A673 (cell line): ENCODE measurements at regions not wholly inside any gene's neighbourhood (a gene's known extent, or its start where the extent isn't known, plus 50 kb on each side); places are given as distances from the start of the nearest gene placed in this dataset.

Experiments
- BruUV-seq: library from RNA; stranded (reverse); fragments of 400-500 nt; replicated peaks from 2 replicates; lab custom pipeline; 2021; lab: Mats Ljungman, UMichigan
- CTCF ChIA-PET: fragments of 300-600 bp; sonication (Branson Sonifier 250); formaldehyde crosslinking; loops from one replicate; lab custom pipeline; 2022; ENCODE audit warnings: antibody characterized with exemption; lab: Charles Lee
- POLR2A ChIA-PET: fragments of 300-600 bp; sonication (Branson Sonifier 250); formaldehyde crosslinking; loops from one replicate; lab custom pipeline; 2022; ENCODE audit warnings: antibody characterized with exemption; ENCODE audit not compliant: low non-redundant PET; lab: Charles Lee
- DNase-seq: peaks from one replicate; pipeline ENCODE4 v3.0.0-alpha.2; 2015; ENCODE audit warnings: low spot score
- H3K27ac ChIP-seq: fragments of 200-600 bp; sonication (generic); 2 replicates; pipeline ENCODE4 v1.5.1; 2016; ENCODE audit warnings: mixed run types, low read depth, mild to moderate bottlenecking, mixed read lengths, antibody characterized with exemption, low read length; ENCODE audit not compliant: poor library complexity, severe bottlenecking
- H3K27me3 ChIP-seq: fragments of 200-600 bp; sonication (generic); replicated peaks from 2 replicates; pipeline ENCODE4 v1.6.1; 2017; ENCODE audit warnings: mixed run types, low read depth, mild to moderate bottlenecking, mixed read lengths, antibody characterized with exemption, low read length; ENCODE audit not compliant: insufficient read depth, poor library complexity
- H3K36me3 ChIP-seq: fragments of 200-600 bp; sonication (generic); 2 replicates; pipeline ENCODE4 v1.6.1; 2016; ENCODE audit warnings: mixed run types, mild to moderate bottlenecking, mixed read lengths, antibody characterized with exemption, low read length; ENCODE audit not compliant: insufficient read depth, poor library complexity, severe bottlenecking
- H3K4me1 ChIP-seq: fragments of 200-600 bp; sonication (generic); 2 replicates; pipeline ENCODE4 v1.6.1; 2017; ENCODE audit warnings: mixed run types, mild to moderate bottlenecking, mixed read lengths, antibody characterized with exemption, low read length; ENCODE audit not compliant: insufficient read depth, poor library complexity, severe bottlenecking
- H3K4me3 ChIP-seq: fragments of 200-600 bp; sonication (generic); 2 replicates; pipeline ENCODE4 v1.5.1; 2016; ENCODE audit warnings: low read depth, mixed run types, mild to moderate bottlenecking, mixed read lengths, low read length; ENCODE audit not compliant: poor library complexity, severe bottlenecking
- H3K9me3 ChIP-seq: fragments of 200-600 bp; sonication (generic); 2 replicates; pipeline ENCODE4 v1.6.1; 2016; ENCODE audit warnings: mixed run types, low read depth, mild to moderate bottlenecking, mixed read lengths, antibody characterized with exemption, low read length; ENCODE audit not compliant: poor library complexity, severe bottlenecking
- CTCF ChIP-seq: fragments of 300-800, 200-600 bp; sonication (generic); conservative IDR thresholded peaks from 2 replicates; pipeline ENCODE4 v1.5.1; 2017; ENCODE audit warnings: low read depth, mild to moderate bottlenecking, antibody characterized with exemption, low read length, moderate library complexity, mixed read lengths
- EZH2 ChIP-seq: fragments of 200-600 bp; sonication (generic); IDR thresholded peaks from 2 replicates; pipeline ENCODE4 v1.6.1; 2017; ENCODE audit warnings: borderline replicate concordance, low read depth, mild to moderate bottlenecking, mixed read lengths, antibody characterized with exemption, low read length; ENCODE audit not compliant: poor library complexity, severe bottlenecking
- intact Hi-C: fragments of 100-400 bp; cut with micrococcal nuclease; formaldehyde crosslinking; loops from one replicate; pipeline ENCODE4 v1.10.0; 2022; ENCODE audit not compliant: unreplicated experiment

DNA sequence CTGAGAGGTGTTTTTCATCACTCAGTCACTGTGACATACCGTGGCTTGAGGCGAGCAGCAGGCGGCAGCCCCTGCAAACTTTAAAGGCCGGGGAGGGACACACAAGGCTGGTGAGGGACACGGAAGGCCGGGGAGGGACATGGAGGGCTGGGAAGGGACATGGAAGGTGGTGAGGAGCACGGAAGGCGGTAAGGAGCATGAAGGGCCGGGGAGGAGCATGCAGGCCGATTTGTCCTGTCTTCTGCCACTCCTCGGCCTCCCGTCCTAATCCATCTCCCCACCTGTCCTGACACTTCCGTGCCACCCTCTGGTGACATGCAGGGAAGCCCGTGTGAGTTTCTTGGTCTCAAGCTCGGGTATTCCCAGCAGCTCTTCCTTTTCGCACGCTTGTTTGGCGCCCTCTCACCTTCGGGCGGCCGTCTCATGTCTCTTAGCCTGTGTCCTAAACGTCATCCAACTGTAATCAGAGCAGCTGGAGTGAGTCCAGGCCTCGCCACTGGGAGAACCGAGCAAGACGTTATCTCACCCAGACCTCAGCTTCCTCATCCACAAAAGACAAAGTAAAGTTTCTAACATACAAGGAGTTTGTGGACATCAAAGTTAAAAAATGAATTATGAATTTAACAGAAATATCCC is 126.5 kb downstream of the MRPL36 start:
- peaks cover 73% of the 10 kb centered on the region for H3K27me3 ChIP-seq
- no peak for TF ChIP-seq EZH2
- no peak for TF ChIP-seq CTCF
- intact Hi-C loops = loop anchor here (10.0 kb wide), 1 partner anchor 362 kb away; no protein-coding TSS in a partner anchor
- no peak overlapping the region for H3K27ac ChIP-seq
- ChIA-PET POLR2A (no interaction called here), CTCF (no interaction called here)
- H3K4me1 ChIP-seq = no peaks in the 10 kb centered on the region
- DNase-seq = no peak
- no peak overlapping the region for H3K4me3 ChIP-seq
- no TSS peak for BruUV-seq
- peaks cover 5% of the 10 kb centered on the region for H3K9me3 ChIP-seq
- H3K36me3 ChIP-seq = no peaks in the 10 kb centered on the region

DNA sequence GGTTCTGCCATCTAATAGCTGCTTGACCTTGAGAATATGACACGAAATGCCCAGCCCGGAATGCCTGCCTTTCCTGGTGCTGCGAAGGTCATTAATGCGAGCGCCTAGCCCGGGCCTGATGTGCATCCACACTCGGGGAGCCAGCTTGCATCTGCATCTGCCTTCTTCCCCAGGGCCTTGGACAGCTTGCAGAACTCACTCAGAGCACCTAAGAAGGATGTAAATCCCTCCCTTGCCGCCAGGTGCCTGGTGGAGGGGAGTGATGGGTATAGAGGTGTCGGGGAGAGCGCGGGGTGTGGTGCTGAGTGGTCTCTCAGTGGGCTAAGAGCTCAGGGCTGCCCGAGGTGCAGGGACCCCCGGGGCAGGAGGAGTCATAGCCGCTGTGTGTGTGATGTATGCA is 127.2 kb downstream of the MRPL36 start:
- TF ChIP-seq CTCF (no peak), EZH2 (no peak)
- Histone ChIP-seq H3K9me3 (no peaks in the 10 kb centered on the region), H3K4me3 (no peak overlapping the region), H3K36me3 (no peaks in the 10 kb centered on the region), H3K27me3 (peaks cover 75% of the 10 kb centered on the region), H3K4me1 (no peaks in the 10 kb centered on the region), H3K27ac (no peak overlapping the region)
- ChIA-PET CTCF (interaction anchor here (0.7 kb wide), 1 partner anchor 64 kb away, joined by 7 read pairs; no protein-coding TSS in a partner anchor), POLR2A (no interaction called here)
- no TSS peak for BruUV-seq
- no peak for DNase-seq
- intact Hi-C loops = loop anchor here (10.0 kb wide), 1 partner anchor 362 kb away; no protein-coding TSS in a partner anchor

- DNase-seq = no peak
- POLR2A ChIA-PET = no interaction called here
- no TSS peak for BruUV-seq
- CTCF ChIA-PET = interaction anchor here (0.7 kb wide), 1 partner anchor 67 kb away, joined by 4 read pairs; no protein-coding TSS in a partner anchor
- Histone ChIP-seq H3K27ac (no peak overlapping the region), H3K9me3 (no peaks in the 10 kb centered on the region), H3K4me1 (no peaks in the 10 kb centered on the region), H3K4me3 (no peak overlapping the region), H3K36me3 (no peaks in the 10 kb centered on the region), H3K27me3 (peaks cover 70% of the 10 kb centered on the region)
- intact Hi-C loops = loop anchor here (10.0 kb wide), 1 partner anchor 363 kb away; no protein-coding TSS in a partner anchor
- TF ChIP-seq EZH2 (no peak), CTCF (no peak)
Observed at GRCh38 chr5:1671351-1671750, 128.3 kb downstream of the MRPL36 start.
